Endothelial cell (in vitro differentiated cells): ENCODE measurements at regions not wholly inside any gene's neighbourhood (a gene's known extent, or its start where the extent isn't known, plus 50 kb on each side); places are given as distances from the start of the nearest gene placed in this dataset.
"Not testable (repeated sequence)": the region's sequence is repeated elsewhere in the genome, so short reads cannot be mapped to it uniquely, and the experiment has no call there.

Source experiments
- DNase-seq: peaks from one replicate; pipeline ENCODE4 v3.0.0; 2021; ENCODE audit warnings: low spot score
- H3K27ac Mint-ChIP-seq: one replicate; pipeline ENCODE4 v1.8.0; 2021; ENCODE audit warnings: mixed read lengths, inconsistent platforms; ENCODE audit not compliant: unreplicated experiment
- H3K27me3 Mint-ChIP-seq: one replicate; pipeline ENCODE4 v1.8.0; 2021; ENCODE audit warnings: mild to moderate bottlenecking, moderate library complexity, mixed read lengths, inconsistent platforms; ENCODE audit not compliant: unreplicated experiment
- H3K36me3 Mint-ChIP-seq: one replicate; pipeline ENCODE4 v1.8.0; 2021; ENCODE audit warnings: mild to moderate bottlenecking, low read depth, mixed read lengths, inconsistent platforms; ENCODE audit not compliant: unreplicated experiment
- H3K4me1 Mint-ChIP-seq: one replicate; pipeline ENCODE4 v1.8.0; 2021; ENCODE audit warnings: mild to moderate bottlenecking, mixed read lengths, inconsistent platforms; ENCODE audit not compliant: unreplicated experiment
- H3K4me3 Mint-ChIP-seq: one replicate; pipeline ENCODE4 v1.8.0; 2021; ENCODE audit warnings: mild to moderate bottlenecking, mixed read lengths, inconsistent platforms; ENCODE audit not compliant: unreplicated experiment
- H3K9me3 Mint-ChIP-seq: one replicate; pipeline ENCODE4 v1.8.0; 2021; ENCODE audit warnings: mixed read lengths, inconsistent platforms; ENCODE audit not compliant: unreplicated experiment

GRCh38 chr2:87325042-87325910 lies 303.6 kb upstream of the PLGLB1 start:
- H3K36me3 Mint-ChIP-seq, H3K4me1 Mint-ChIP-seq, H3K27me3 Mint-ChIP-seq, H3K9me3 Mint-ChIP-seq, H3K4me3 Mint-ChIP-seq, H3K27ac Mint-ChIP-seq, DNase-seq: not testable (repeated sequence)

GRCh38 chr2:87325911-87326294 lies 304.3 kb upstream of the PLGLB1 start:
- not testable (repeated sequence) for DNase-seq, H3K36me3 Mint-ChIP-seq, H3K27me3 Mint-ChIP-seq, H3K4me1 Mint-ChIP-seq, H3K4me3 Mint-ChIP-seq, H3K27ac Mint-ChIP-seq, H3K9me3 Mint-ChIP-seq

GRCh38 chr2:87326754-87327153 lies 305.1 kb upstream of the PLGLB1 start:
- not testable (repeated sequence) for DNase-seq, H3K36me3 Mint-ChIP-seq, H3K27me3 Mint-ChIP-seq, H3K4me3 Mint-ChIP-seq, H3K4me1 Mint-ChIP-seq, H3K27ac Mint-ChIP-seq, H3K9me3 Mint-ChIP-seq

- H3K27me3 Mint-ChIP-seq, H3K36me3 Mint-ChIP-seq, H3K4me3 Mint-ChIP-seq, H3K27ac Mint-ChIP-seq, DNase-seq, H3K4me1 Mint-ChIP-seq, H3K9me3 Mint-ChIP-seq: not testable (repeated sequence)
These were observed 306.2 kb upstream of the PLGLB1 start for GRCh38 chr2:87327648-87328371.

- not testable (repeated sequence) for H3K36me3 Mint-ChIP-seq, H3K9me3 Mint-ChIP-seq, H3K27ac Mint-ChIP-seq, H3K4me1 Mint-ChIP-seq, H3K4me3 Mint-ChIP-seq, H3K27me3 Mint-ChIP-seq, DNase-seq
These were observed 307.9 kb upstream of the PLGLB1 start for GRCh38 chr2:87329529-87329928.

- not testable (repeated sequence) for H3K4me1 Mint-ChIP-seq, H3K9me3 Mint-ChIP-seq, H3K27ac Mint-ChIP-seq
These were observed 308.8 kb upstream of the PLGLB1 start for GRCh38 chr2:87330486-87330885.

GRCh38 chr2:87331940-87332583 lies 310.4 kb upstream of the PLGLB1 start:
- not testable (repeated sequence) for H3K9me3 Mint-ChIP-seq, H3K4me1 Mint-ChIP-seq, H3K27me3 Mint-ChIP-seq, H3K27ac Mint-ChIP-seq, H3K4me3 Mint-ChIP-seq, H3K36me3 Mint-ChIP-seq, DNase-seq

More at GRCh38 chr2:87330486-87330885, 308.8 kb upstream of the PLGLB1 start:
- DNase-seq, H3K27me3 Mint-ChIP-seq, H3K4me3 Mint-ChIP-seq, H3K36me3 Mint-ChIP-seq: not testable (repeated sequence)

- H3K27ac Mint-ChIP-seq, H3K36me3 Mint-ChIP-seq, H3K4me3 Mint-ChIP-seq, H3K4me1 Mint-ChIP-seq, H3K27me3 Mint-ChIP-seq, H3K9me3 Mint-ChIP-seq, DNase-seq: not testable (repeated sequence)
These were observed 313.2 kb upstream of the PLGLB1 start for GRCh38 chr2:87334888-87335287.

GRCh38 chr2:87338998-87339397 lies 317.4 kb upstream of the PLGLB1 start:
- not testable (repeated sequence) for H3K4me3 Mint-ChIP-seq, DNase-seq, H3K36me3 Mint-ChIP-seq, H3K27ac Mint-ChIP-seq, H3K4me1 Mint-ChIP-seq, H3K27me3 Mint-ChIP-seq, H3K9me3 Mint-ChIP-seq
